Testis (tissue), 2 donors: ENCODE measurements at regions not wholly inside any gene's neighbourhood (a gene's known extent, or its start where the extent isn't known, plus 50 kb on each side); places are given as distances from the start of the nearest gene placed in this dataset.

Source experiments
- DNase-seq: peaks from one replicate; pipeline ENCODE4 v3.0.0-alpha.2; 2019
- H3K27ac ChIP-seq, 2 donors: fragments of 200-600 bp; sonication (generic); one replicate each; pipeline ENCODE4 v1.5.1; 2019
- H3K27me3 ChIP-seq: fragments of 200-600 bp; sonication (generic); one replicate; pipeline ENCODE4 v1.5.1; 2019
- H3K36me3 ChIP-seq: fragments of 200-600 bp; sonication (generic); one replicate; pipeline ENCODE4 v1.5.1; 2017; ENCODE audit warnings: low read depth; ENCODE audit errors: missing control alignments
- H3K4me1 ChIP-seq: fragments of 200-600 bp; sonication (generic); one replicate; pipeline ENCODE4 v1.5.1; 2019
- H3K4me3 ChIP-seq, 2 donors: fragments of 200-600 bp; sonication (generic); one replicate each; pipeline ENCODE4 v1.5.1; 2017 to 2019
- H3K9me3 ChIP-seq: fragments of 200-600 bp; sonication (generic); one replicate; pipeline ENCODE4 v1.5.1; 2017
- POLR2A ChIP-seq: fragments of 450-650 bp; IDR thresholded peaks from one replicate; pipeline ENCODE4 v1.6.1; 2017; ENCODE audit warnings: antibody characterized with exemption, mild to moderate bottlenecking, moderate library complexity
- WGBS, 2 donors: methylation state at CpG; one replicate each; pipeline ENCODE4 v1.1.5; 2018; 5-methylcytosine and 5-hydroxymethylcytosine counted together
- intact Hi-C: fragments of 100-400 bp; cut with DNase I; formaldehyde crosslinking; loops from one replicate; pipeline ENCODE4 v1.15.1; 2023; ENCODE audit warnings: low total_unique reads
- TF ChIP-seq, protein P1 (sequence below), 3 experiments: fragments of 450-650 bp in 2 of 3; fragments of 200-600 bp in 1 of 3; sonication (generic) in 1 of 3; IDR thresholded peaks; one replicate each; pipeline ENCODE4 v1.5.1; 2016 to 2019; ENCODE audit warnings: antibody characterized with exemption in 3 of 3, mild to moderate bottlenecking in 2 of 3, moderate library complexity in 1 of 3

DNA sequence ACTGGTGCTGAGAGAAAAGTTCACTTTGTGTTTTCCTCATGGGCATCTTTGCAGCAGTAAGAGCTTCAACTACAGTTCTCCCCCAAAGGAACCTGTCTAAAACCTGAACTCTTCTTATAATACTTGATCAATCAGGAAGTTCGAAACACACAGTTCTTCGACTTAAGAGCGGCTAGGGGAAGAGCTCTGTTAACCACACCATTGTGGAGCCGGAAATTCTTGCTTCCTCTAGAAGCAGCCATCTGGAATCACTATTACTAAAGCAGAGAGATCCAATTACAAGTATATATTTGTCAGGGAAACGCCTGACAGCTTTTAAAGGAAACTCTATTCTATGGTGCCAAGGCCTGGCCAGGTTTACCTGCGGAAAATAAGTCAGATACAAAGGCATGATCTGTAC, 337.3 kb upstream of the CBLB start:
- no peaks in the 10 kb centered on the region for H3K9me3 ChIP-seq
- no peaks in the 10 kb centered on the region for H3K4me1 ChIP-seq
- no peaks in the 10 kb centered on the region for H3K36me3 ChIP-seq
- H3K27me3 ChIP-seq = no peaks in the 10 kb centered on the region
- DNase-seq = no peak
- TF ChIP-seq, protein P1, sequence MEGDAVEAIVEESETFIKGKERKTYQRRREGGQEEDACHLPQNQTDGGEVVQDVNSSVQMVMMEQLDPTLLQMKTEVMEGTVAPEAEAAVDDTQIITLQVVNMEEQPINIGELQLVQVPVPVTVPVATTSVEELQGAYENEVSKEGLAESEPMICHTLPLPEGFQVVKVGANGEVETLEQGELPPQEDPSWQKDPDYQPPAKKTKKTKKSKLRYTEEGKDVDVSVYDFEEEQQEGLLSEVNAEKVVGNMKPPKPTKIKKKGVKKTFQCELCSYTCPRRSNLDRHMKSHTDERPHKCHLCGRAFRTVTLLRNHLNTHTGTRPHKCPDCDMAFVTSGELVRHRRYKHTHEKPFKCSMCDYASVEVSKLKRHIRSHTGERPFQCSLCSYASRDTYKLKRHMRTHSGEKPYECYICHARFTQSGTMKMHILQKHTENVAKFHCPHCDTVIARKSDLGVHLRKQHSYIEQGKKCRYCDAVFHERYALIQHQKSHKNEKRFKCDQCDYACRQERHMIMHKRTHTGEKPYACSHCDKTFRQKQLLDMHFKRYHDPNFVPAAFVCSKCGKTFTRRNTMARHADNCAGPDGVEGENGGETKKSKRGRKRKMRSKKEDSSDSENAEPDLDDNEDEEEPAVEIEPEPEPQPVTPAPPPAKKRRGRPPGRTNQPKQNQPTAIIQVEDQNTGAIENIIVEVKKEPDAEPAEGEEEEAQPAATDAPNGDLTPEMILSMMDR (IDR thresholded peaks at IDR 0.05) = no peak
- TF ChIP-seq POLR2A = no peak
- H3K27ac ChIP-seq = no peak overlapping the region
- WGBS, 2 donors = 53 to 62% methylated on average over 6 of the region's 6 CpGs
- H3K4me3 ChIP-seq = no peak overlapping the region
- intact Hi-C loops = no loop called here

DNA sequence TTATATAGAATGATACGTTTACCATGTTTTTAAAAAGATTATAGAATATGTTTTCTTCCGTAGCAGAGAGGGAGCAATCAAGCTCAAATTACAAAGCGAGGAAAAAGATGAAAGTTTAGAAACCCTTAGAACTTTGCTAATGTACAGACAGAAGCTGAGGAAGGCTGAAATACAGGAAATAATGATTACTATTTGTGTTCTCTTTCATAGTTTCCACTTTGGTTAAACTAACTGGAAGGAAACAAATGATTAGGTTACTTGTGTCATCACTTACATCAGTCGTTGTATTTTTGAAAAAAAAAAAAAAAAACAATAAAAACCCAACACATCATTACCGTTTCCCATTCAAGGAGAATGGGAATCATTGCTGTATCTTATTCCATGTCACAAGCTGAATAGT, 337.8 kb upstream of the CBLB start:
- Histone ChIP-seq H3K36me3 (no peaks in the 10 kb centered on the region), H3K4me3 (no peak overlapping the region), H3K9me3 (no peaks in the 10 kb centered on the region), H3K27ac (no peak overlapping the region), H3K4me1 (no peaks in the 10 kb centered on the region), H3K27me3 (no peaks in the 10 kb centered on the region)
- intact Hi-C loops = no loop called here
- TF ChIP-seq, protein P1 (IDR thresholded peaks at IDR 0.05) = no peak
- TF ChIP-seq POLR2A = no peak
- WGBS, 2 donors = 52 to 60% methylated on average over 5 of the region's 5 CpGs
- DNase-seq = no peak

DNA sequence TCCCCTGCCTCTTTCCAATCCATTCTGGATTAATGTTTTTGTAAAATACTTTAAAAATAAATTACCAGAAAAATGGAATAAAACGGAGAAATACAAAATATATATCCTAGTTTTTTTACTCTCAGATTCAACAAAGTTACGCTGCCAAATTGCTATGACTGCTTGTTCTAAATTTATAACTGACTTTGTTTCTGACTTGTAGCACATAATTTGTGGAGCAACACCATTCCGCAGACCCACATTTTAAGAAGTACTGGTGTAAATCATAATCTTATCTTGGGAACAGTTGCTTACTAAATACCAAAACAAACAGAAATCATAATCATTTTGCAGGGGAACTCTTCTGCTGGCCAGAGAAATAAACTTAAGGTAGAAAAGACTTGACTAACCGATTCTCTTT, 339.4 kb upstream of the CBLB start:
- H3K4me3 ChIP-seq = no peak overlapping the region
- TF ChIP-seq, protein P1 (IDR thresholded peaks at IDR 0.05) = no peak
- no peak for TF ChIP-seq POLR2A
- 46 to 56% methylated on average over 4 of the region's 4 CpGs for WGBS, 2 donors
- no peak for DNase-seq
- H3K4me1 ChIP-seq = no peaks in the 10 kb centered on the region
- H3K27me3 ChIP-seq = no peaks in the 10 kb centered on the region
- H3K27ac ChIP-seq = no peak overlapping the region
- no peaks in the 10 kb centered on the region for H3K36me3 ChIP-seq
- intact Hi-C loops = no loop called here
- H3K9me3 ChIP-seq = no peaks in the 10 kb centered on the region

DNA sequence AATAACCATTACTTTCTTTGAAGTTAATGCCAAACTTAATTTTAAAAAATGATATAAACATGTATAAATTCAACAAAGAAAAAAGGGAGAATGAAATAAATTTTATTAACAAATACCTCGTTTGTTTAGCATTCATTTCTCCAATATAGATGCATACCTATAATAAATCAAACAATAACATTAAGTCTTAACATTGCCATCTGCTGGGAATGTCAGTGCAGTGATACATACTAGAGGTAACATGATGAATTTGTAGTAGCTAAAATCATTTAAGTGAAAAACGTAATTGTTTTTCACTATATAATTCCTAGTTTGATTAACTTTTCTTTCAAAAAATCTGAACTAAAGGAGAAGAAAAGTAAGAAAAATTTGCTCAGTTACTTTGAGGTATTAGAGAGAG, 340.2 kb upstream of the CBLB start:
- Histone ChIP-seq H3K27me3 (no peaks in the 10 kb centered on the region), H3K27ac (no peak overlapping the region), H3K9me3 (no peaks in the 10 kb centered on the region), H3K36me3 (no peaks in the 10 kb centered on the region), H3K4me3 (no peak overlapping the region), H3K4me1 (no peaks in the 10 kb centered on the region)
- intact Hi-C loops = no loop called here
- peak; percentile 17 for DNase-seq
- TF ChIP-seq, protein P1 (IDR thresholded peaks at IDR 0.05) = no peak
- no peak for TF ChIP-seq POLR2A
- 57 to 59% methylated on average over 2 of the region's 2 CpGs for WGBS, 2 donors

DNA sequence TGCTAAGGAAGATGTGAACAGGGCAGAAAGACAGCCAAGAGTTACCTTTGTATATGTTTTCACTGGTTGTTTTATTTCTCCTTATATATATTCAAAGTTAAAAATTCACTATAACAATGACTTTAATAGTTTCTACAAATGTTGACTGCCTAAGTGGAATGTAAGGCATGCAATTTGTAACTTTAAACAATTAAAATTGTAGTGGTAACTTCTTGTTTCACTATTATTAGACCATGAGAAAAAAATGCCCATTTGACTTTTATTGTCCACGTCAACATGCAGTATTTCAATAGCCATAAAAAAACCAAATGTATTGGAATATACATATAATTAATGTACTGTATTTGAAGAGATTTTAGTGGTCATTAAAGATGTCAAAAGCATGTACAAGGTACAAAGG, 340.7 kb upstream of the CBLB start:
- DNase-seq = no peak
- H3K36me3 ChIP-seq = no peaks in the 10 kb centered on the region
- H3K27ac ChIP-seq = no peak overlapping the region
- TF ChIP-seq, protein P1 (IDR thresholded peaks at IDR 0.05) = no peak
- no peak for TF ChIP-seq POLR2A
- 48 to 92% methylated on average over 1 of the region's 1 CpG for WGBS, 2 donors
- no peaks in the 10 kb centered on the region for H3K4me1 ChIP-seq
- intact Hi-C loops = no loop called here
- no peak overlapping the region for H3K4me3 ChIP-seq
- no peaks in the 10 kb centered on the region for H3K27me3 ChIP-seq
- H3K9me3 ChIP-seq = no peaks in the 10 kb centered on the region
